Stimulated activated CD4-positive, alpha-beta T cell treated with anti-CD3 and anti-CD28 coated beads, Interleukin-4, amount 100 ng/mL, for 1 hour (primary cell): ENCODE measurements at regions not wholly inside any gene's neighbourhood (a gene's known extent, or its start where the extent isn't known, plus 50 kb on each side); places are given as distances from the start of the nearest gene placed in this dataset.

ENCODE experiments used
- DNase-seq: peaks from one replicate; pipeline ENCODE4 v3.0.0-alpha.2; 2020

DNA sequence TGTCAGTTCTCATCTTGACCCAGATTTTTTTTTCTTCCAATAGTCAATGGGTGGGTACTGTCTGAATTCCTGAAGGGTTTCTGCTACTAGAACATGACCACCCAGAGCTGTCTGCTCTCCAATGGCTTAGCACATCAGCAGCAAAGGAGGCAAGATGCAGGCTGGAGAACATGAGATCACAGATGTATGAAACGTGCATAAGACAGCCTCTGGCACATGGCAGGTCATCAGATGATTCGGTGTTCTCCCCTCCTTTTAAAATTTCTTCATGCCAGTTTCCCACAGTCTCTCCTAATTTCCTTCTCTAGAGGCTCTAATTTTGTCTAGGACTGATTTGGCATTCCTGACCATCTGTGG lies 359.3 kb upstream of the TNP1 start:
- no peak for DNase-seq

DNA sequence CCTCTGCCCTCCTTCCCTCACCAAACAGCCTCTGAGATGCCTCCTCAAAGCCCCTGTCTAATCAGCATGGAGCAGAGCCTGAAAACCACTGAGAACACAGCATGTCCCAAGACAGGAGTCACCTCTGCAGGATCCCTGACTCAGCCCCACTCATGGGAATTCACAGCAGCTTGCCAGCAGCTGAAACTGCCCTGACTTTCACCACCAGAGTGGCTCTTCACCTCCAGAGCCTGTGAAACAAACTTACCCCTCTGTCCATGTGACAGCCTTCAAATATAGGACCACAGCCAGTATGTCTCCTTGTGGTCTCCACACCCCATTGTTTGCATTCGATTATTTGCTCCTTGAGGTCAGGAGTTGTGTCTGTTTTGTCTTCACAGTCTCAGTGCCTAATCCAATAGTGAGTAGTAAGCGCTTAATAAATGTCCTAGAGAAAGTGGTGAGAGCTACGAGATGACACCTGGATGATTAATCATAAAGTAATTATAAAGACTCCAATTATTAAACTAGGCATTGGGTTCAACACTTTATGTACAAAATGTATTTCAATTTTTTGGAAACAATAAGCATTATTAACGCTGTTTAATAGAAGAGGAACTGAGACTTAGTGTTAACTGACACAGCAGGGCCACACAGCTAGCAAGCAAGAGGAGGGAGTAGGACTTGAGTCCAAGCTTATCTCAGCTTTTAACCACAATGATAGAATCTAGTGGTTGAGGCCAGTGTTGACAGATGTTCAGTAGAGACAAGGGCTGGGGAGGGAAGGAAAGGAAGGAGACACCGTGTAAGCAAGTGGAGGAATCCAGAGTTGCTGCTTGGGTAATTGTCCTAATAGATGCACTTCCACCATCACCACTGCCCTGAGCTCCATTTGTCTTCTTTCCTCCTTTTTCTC lies 358.7 kb upstream of the TNP1 start:
- DNase-seq, result no peak

DNA sequence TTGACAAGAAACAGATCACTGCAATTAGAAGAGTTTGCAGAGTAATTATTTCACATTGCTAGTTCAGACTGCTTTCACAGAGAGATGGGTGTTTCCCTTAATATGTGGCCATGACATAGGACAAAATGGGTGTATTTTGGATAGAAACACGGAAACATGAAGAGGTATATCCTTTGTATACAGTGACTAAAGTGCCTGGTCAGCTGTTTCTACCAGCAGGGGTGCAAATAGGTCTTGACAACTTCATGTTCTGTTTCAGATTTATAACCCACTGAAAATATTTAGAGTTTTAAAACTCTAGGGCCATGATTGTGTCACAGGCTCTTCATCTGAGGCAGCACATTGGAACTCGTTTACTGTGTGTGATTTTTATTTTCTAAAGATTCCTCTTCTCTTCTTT lies 357.1 kb upstream of the TNP1 start:
- DNase-seq, result no peak

DNA sequence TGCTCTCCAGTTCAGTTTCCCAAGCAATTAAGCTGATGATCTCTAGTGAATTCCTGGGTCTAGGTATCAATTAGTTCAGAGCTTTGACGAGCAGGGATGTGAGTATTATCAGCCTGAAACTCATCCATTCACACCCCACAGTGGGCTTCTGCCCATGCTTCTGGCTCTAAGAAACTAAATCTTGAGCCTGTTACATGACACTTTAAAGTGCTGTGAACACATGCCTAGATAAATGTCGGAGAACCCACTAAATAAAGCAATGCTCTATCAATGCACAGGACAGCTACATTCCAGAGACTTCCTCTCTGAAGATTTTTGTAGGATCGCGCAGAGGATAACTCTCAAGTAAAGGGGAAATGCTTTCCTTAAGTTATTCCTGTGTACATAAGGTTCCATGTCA lies 356.5 kb upstream of the TNP1 start:
- no peak for DNase-seq

DNA sequence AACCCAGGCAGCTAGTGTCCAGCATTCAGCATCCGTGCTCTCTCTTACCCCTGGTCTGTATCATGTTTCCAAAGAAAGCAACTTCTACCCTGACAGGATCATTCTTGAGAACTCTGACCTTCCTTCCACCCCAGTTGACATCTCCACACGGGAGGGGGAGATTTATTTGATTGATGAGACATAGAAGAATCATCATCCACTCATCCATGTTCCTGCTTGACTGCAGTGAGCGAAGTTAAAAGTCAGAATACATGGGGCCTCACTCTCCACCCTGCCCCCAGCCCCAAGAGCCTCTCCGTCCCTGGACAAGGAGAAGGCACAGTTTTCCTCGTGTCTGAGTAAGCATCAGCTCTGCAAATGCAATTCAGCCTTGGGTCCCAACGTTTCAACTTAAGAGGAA lies 356.0 kb upstream of the TNP1 start:
- no peak for DNase-seq

DNA sequence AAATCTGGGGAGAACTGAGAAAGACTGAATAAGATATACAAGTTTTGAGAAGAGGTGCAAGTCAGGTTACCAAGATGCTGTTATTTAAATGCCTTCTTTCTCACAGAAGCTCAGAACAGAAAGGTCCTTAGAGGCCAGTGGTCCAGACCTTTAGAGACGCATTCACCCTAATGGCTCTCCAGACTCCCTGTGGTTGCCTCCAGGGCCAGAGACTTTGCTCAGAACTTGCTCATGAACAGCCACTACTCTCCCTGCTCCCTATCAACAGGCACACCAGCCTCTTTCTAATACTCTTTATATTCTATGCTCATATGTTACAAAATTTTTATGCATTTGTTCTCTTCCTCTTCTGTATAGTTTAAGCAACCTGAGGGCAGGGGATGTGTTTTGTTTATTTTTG lies 349.0 kb upstream of the TNP1 start:
- DNase-seq, result no peak

DNA sequence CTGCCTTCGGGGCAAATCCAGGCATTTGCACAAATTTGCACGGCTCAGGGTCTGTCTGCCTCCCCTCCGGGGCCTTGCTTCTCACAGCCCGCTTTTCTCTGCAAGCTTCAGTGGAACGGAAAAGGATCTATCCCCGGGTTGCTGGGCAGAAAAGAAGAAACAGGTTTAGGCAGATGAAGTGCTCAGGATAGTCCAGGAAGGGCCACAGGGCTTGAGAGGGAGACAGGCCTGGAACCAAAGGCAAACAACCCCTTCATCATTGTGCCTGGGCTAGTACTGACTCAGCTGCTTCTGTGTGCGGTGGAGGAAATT lies 347.8 kb upstream of the TNP1 start:
- no peak for DNase-seq

DNA sequence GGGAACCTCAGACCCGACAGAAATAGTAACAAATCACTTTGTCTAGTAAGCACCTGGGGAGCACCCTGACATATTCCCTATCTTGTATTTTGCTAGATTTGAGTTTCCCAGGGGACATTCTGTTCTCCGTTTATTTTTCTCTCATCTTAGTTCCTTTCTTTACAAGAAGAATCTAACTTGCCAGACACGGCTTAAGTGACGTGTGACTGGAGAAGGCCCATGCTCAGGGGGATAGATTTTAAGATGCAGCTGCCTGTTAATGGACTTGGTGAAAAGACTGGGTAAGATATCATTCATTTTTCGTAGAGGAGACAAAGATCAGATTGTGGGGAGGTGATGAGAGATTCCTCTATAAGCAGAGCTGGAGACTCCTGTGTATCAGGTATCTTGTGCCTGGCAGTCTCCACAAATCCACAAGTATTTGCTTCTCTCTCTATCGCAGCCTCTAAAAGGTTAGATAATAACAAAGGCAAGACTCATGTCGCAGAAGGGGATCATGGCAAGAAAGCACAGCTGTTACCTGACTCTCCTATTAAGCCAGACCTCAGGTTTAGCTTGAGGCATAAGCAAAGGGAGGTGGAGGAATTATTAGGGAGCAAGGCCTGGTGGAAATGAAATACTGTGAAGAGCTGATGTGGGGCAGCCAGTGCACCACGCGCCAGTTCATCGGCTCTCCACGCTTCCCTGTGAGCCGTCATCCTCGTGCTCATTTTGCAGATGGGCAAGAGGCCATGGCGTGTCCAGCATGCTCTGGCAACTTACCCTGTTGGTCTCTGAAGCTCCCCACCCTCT lies 347.2 kb upstream of the TNP1 start:
- no peak for DNase-seq

DNA sequence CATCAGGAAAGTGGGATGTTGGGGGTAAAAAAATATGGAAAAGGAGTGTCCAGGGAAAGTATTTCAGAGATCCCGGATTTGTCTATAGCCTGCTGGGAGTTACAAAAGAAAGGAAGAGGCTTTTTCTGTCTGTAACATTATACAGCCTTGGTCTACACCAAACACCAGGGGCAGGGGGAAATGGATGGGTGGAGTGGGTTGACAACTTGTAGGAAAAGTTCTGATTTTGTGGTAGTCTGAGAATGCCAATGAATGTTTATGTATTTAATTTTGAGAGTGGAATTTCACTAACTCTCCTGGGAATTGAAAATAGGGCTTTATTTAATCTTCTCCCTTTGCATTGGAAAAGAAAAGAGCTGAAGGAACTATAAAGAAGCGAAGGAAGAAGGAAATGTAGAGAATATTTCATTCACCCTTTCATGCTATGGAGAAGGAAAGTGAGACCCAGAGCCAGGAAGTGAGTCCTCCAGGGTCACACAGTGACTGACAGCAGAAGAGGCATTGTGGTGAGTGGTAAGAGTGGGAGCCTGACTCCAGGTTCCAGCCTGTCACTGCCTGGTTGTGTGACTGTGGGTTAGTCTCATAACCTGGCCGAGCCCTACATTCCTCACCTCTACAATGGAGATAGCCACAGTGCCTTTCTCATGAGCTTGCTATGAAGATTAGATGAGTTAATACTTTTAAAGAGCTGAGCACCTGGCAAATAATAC lies 346.3 kb upstream of the TNP1 start:
- no peak for DNase-seq

DNA sequence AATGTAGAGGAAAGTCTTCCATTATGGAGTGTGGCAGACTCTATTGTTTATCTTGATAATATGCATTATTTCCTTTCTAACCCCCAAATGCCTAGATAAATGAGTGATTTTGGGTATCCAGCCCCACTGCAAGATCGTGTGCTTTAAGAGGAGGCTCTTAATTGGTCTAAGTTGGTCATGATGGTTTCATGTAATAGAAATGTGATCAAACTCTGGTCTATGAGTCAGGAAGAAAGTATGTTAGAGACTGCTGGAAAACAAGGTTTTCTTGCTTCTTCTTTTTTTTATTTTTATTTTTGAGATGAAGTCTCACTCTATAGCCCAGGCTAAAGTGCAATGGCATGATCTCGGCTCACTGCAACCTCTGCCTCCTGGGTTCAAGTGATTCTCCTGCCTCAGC lies 344.5 kb upstream of the TNP1 start:
- no peak for DNase-seq

DNA sequence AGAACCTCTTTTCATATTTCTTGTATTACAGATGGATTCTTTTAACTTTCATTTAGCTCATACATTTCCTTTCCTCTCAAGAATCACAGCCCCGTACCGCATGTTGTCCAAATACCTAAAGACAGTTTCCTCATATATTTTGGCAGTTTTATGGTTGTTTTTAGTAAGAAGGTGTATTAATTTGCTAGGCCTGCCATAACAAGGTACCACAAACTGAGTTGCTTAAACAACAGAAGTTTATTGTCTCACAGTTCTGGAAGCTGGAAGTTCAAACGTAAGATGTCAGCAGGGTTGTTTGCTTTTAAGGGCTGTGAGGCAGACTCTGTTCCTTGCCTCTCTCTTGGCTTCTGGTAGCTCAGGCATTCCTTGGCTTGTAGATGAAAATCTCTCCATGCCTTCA lies 343.2 kb upstream of the TNP1 start:
- DNase-seq, result no peak

DNA sequence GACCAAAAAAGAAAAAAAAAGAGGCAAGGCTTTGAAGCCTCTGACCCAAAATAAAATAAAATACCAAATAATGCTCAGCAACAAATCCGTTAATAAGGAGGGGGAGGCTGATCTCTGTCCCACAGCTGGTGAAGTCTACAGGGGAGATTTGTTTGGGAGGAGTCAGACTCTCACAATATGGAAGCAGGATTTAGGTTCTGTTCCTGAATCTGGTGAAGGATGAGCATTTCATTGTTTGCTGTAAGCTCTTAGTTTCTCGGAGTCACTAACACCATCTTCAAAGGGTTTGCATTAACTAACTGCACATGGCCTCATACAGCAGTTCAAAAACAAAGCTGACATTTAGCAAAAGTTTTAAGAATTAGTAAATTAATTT lies 339.4 kb upstream of the TNP1 start:
- DNase-seq, result no peak

DNA sequence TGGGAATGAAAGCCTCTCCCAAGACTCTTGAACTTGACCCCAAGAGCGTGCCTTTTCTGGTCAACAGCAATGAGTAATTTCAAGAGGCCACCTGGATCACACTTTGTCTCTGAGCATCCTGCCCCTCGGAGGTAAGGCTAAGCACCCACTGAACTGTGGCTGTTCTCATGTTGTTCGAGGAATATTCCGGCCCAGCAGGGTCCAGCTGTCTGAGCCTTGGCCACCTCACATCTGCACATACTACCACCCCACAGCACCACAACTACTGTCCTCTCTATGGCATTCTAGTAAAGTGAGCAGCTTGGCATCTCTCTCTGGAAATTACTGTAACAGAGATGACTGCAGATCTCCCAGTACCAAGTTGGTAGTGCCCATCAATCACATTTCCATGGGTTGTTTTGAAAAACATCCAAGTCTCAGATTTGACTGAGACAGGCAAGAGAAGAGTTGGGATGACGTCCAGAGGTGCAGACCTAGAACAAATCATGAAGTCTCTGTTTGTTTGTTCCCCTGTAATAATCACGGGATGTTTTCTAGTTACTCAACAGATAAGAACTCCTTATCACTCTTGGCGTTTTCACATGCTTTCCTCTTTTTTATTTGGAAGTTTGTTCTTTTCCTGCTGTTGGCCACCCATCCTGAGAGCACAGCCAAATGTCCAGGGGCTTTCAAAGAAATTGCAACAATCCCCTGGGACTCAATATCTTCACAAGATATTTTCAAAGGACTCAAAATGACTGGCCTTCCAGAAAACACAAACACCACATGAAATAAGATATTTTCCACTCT lies 336.0 kb upstream of the TNP1 start:
- no peak for DNase-seq

DNA sequence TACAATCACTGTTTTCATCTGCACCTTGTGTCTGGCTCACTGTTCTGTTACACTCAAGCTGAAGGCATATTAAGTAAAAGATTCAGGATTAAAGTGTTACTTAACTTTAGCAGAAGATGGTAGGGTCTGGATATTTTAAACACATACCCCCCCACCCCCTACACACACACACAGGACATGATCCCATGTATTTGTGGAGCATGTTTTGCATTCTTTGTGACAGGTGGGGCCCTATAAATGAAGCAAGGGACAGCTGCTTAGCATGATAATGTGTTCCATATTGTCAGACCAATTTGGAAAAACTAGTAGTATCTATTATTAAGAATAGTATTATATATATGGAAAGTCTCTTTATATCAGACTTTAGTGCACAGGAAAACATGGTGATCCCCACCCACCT lies 335.2 kb upstream of the TNP1 start:
- no peak for DNase-seq

DNA sequence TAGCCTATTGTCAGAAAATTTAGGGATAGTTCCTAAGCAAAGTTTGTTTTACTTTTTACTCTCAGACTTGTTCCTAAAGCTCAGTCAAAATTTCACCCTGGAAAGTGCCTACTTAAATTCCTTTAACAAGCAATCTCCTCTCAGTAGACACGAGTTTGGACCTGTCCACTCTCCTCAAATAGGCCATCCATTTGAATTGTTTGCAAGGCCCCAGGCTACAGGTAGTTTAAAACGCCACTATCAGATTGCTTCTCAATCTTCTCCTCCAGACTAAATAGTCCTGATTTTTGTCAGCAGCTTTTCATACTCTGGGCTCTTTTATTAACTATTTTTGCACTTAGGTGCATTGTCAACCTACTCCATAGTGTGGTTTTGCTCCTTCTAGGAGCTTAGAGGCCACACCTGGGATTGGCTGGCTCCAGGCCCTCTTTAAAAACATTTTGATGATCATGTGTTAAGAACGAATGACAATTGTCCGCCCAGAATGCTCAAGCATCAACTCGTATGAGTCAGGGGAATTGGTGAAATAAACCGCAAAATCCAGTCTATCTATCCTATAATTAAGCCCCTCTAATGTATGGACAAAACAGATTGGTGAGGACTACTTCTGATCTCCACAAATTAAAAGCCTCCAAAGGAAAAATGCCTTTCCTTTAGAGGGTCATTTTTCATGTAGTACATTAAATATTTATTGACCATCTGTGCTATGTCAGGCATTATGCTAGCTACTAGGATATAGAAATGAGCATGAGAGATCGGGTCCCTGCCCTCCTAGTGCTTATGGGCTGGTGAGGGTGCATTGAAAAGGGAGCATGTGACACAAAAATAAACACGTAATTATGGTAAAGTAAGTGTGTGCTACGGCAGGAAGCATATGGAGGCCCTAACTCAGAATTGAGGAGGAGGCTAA lies 333.8 kb upstream of the TNP1 start:
- DNase-seq, result no peak

DNA sequence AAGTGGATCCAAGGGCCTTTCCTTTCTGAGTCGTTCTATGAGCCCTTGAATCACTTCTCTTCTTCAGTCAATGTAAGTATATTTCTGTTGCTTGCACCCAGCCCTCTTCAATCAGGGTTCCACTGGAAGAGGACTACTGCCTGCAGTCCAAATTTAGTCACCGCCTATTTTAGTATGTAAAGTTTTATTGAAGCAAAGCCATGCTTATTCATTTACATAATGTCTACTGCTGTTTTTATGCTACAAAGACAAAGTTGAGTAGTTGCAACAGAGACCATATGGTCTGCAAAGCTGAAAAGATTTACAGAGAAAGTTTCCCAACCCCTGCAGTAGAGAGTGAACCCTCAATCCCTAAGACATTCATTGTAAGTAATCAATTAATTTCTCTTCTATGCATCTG lies 332.5 kb upstream of the TNP1 start:
- no peak for DNase-seq

DNA sequence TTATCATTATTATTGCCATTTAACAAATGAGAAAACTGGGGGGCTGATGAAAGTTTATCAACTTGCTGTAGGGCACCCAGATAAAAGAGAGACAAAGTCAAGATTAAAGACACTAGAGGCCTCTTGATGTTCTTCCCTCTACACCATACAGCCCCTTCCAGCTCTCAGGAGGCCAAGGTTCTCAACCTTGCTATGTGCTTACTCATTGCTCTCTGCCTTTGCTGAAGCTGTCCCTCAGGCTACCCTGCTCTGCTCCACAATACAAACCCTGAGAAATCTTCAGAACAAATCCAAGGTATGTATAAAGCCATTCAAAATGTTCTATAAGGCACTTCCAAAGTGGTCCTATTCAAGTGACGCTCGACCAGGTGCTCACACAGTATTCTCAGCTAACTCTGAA lies 329.9 kb upstream of the TNP1 start:
- no peak for DNase-seq

DNA sequence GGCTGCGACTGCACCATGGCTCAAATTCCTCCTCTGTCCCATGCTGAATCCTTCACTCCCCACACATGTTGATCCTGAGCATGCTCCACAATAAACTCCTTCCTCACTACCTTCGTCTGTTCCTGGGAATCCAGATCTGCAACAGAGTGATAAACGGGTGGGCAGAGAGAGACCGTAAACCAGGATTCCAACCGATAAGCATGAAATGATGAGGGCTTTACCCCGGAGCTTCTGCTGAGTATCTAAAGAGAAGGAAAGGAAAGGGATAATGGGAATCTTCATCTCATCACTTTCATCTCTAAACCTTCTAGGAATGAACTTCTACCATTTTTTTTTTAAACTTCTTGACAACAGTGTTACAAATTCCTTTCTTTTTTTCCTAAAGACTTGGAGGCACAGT lies 329.3 kb upstream of the TNP1 start:
- DNase-seq, result no peak

DNA sequence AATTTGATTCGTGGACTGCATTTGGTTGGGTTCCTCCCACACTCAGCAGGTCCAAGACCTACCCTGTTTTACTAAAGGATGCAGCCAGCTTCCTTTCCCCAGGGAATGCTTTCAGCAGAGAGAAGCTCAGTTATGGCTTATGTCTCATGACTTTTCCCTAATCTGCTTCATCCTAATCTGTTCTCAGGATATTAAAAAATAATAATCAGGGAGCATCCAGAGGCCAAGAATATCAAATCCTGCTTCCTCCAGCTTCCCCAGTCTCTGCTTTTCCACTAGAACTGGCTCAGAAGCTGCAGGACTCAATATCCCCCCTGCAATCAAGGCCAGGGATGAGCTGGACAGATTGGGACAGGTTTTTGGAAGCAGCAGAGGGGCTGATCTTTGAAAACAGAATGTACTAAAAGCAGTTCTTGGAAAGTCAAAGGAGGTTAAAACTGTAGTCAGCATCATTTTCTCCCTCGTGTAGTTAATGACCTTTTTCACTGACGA lies 326.9 kb upstream of the TNP1 start:
- DNase-seq, result no peak

DNA sequence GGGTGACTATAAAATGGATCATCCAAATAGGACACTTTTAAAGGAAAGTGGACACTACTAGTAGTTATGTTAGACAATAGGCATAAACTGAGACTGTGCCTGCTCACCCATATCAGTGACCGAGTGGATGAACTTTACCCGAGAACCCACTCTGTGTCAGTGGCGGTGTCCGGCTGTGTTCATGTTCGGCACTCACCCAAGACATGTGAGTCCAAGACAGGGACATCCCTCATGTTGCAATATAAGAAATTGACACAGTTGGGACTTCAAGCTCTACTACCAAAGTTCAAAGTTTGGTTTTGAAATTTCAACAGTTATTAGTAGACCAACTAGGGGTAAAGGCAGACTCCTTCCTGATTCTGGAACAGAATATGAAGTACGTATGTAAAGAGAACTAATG lies 326.3 kb upstream of the TNP1 start:
- no peak for DNase-seq

DNA sequence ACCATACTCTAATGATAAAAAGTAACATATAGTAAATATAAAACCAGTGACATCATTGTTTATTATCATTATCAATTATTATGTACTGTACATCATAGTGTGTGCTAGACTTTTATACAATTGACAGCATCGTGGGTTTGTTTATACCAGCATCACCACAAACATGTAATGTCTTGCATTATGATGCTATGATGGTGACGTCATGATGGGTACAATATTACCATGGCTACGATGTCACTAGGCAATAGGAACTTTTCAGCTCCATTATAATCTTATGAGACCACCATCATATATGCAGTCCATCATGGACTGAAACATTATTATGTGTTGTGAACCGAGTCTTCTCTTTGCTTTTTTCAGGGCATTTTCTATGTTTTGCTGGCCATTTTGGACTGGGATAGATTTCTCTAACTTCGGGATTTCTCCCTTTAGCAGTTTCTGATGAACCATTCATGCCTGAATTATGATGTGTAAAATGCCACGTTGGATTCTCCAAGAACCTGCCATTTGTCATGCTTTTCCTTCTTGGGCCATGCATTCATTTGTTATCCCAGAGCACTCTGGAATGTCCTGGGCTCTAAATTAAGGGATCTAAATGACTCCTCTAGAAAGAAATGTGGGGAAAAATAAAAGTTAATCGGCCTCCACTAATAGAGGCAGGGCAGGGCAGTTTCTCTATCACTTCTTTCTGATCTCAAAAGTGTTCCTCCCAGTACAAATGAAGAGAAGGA lies 325.6 kb upstream of the TNP1 start:
- DNase-seq, result no peak
